HG03378 (cell line): ENCODE measurements at regions not wholly inside any gene's neighbourhood (a gene's known extent, or its start where the extent isn't known, plus 50 kb on each side); places are given as distances from the start of the nearest gene placed in this dataset.
"Not testable (repeated sequence)": the region's sequence is repeated elsewhere in the genome, so short reads cannot be mapped to it uniquely, and the experiment has no call there.

Experiments
- ATAC-seq: cut with Tn5 transposase; IDR thresholded peaks from one replicate; pipeline ENCODE4 v1.9.1; 2021; ENCODE audit warnings: mild to moderate bottlenecking, moderate library complexity; ENCODE audit not compliant: unreplicated experiment

GRCh38 chr15:45804028-45804427 is 169.2 kb downstream of the SQOR start:
- no peak for ATAC-seq

GRCh38 chr15:45810201-45810600 is 175.4 kb downstream of the SQOR start:
- ATAC-seq = no peak

- no peak for ATAC-seq
These were observed 177.4 kb downstream of the SQOR start for GRCh38 chr15:45812200-45812599.

GRCh38 chr15:45817578-45817977 is 182.7 kb downstream of the SQOR start:
- not testable (repeated sequence) for ATAC-seq

GRCh38 chr15:45821390-45821789 is 186.6 kb downstream of the SQOR start:
- ATAC-seq = no peak

GRCh38 chr15:45822968-45823367 is 188.1 kb downstream of the SQOR start:
- ATAC-seq = not testable (repeated sequence)

- no peak for ATAC-seq
These were observed 192.4 kb downstream of the SQOR start for GRCh38 chr15:45827275-45827674.

- ATAC-seq = no peak
These were observed 192.9 kb downstream of the SQOR start for GRCh38 chr15:45827766-45828165.

GRCh38 chr15:45829336-45830153 is 194.7 kb downstream of the SQOR start:
- no peak for ATAC-seq

GRCh38 chr15:45831787-45832186 is 197.0 kb downstream of the SQOR start:
- no peak for ATAC-seq

- no peak for ATAC-seq
These were observed 199.8 kb downstream of the SQOR start for GRCh38 chr15:45834622-45835021.

GRCh38 chr15:45842151-45842550 is 207.3 kb downstream of the SQOR start:
- no peak for ATAC-seq

GRCh38 chr15:45847645-45848044 is 212.8 kb downstream of the SQOR start:
- ATAC-seq = no peak

- no peak for ATAC-seq
These were observed 214.3 kb downstream of the SQOR start for GRCh38 chr15:45849136-45849535.

- ATAC-seq = no peak
These were observed 219.8 kb downstream of the SQOR start for GRCh38 chr15:45854455-45855202.

- no peak for ATAC-seq
These were observed 220.5 kb downstream of the SQOR start for GRCh38 chr15:45855210-45855906.

GRCh38 chr15:45855907-45856579 is 221.2 kb downstream of the SQOR start:
- ATAC-seq = no peak

- ATAC-seq = no peak
These were observed 222.5 kb downstream of the SQOR start for GRCh38 chr15:45857291-45857690.

- ATAC-seq = no peak
These were observed 223.7 kb downstream of the SQOR start for GRCh38 chr15:45858491-45858890.

- ATAC-seq = no peak
These were observed 227.2 kb downstream of the SQOR start for GRCh38 chr15:45862034-45862433.
